ENCODE measurements at regions not wholly inside any gene's neighbourhood (a gene's known extent, or its start where the extent isn't known, plus 50 kb on each side); places are given as distances from the start of the nearest gene placed in this dataset.

DNA sequence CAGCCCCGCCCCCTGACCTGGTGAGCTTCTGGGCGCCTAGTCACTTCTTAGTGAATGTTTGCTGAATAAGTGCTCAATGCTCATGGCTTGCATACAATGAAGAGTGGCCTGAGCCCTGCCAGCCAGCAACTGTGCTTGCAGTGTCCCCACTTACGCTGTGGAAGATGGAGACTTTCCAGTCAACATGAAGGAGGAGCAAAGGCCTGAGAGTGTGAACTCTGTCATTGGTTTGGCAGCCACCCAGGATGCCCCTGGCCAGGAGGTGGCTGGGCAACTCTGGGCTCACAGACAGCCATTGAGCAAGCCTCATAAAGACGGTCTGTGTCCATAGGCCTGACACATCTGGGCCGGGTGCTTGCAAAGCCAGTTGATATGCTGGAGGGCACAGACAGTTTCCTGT, 72.1 kb upstream of the MAMLD1 start:
- TF ChIP-seq POLR2AphosphoS5 (IDR thresholded peaks at IDR 0.05) (no peak), CTCF (IDR thresholded peaks at IDR 0.05) (no peak), POLR2A (IDR thresholded peaks at IDR 0.05) (no peak)
